Epithelial cell of prostate (primary cell): ENCODE measurements at regions not wholly inside any gene's neighbourhood (a gene's known extent, or its start where the extent isn't known, plus 50 kb on each side); places are given as distances from the start of the nearest gene placed in this dataset.
A peak's percentile ranks its signal among the peaks of the same experiment; 100 is the strongest.
"Not testable (repeated sequence)": the region's sequence is repeated elsewhere in the genome, so short reads cannot be mapped to it uniquely, and the experiment has no call there.

ENCODE experiments used
- DNase-seq: peaks from one replicate; pipeline ENCODE4 v3.0.0-alpha.2; 2011; ENCODE audit warnings: low read depth, low spot score
- H3K27ac ChIP-seq: fragments of 450-650 bp; 2 replicates; pipeline ENCODE4 v1.5.1; 2017; ENCODE audit warnings: mild to moderate bottlenecking

GRCh38 chr17:14525551-14526455 is 224.9 kb downstream of the HS3ST3B1 start:
- no peak for DNase-seq
- no peak overlapping the region for H3K27ac ChIP-seq

- no peak for DNase-seq
- H3K27ac ChIP-seq: no peak overlapping the region
Measured at GRCh38 chr17:14522795-14523387, 222.0 kb downstream of the HS3ST3B1 start.

- H3K27ac ChIP-seq, DNase-seq: not testable (repeated sequence)
Measured at GRCh38 chr17:14518919-14519318, 218.0 kb downstream of the HS3ST3B1 start.

- no peak overlapping the region for H3K27ac ChIP-seq
- no peak for DNase-seq
Measured at GRCh38 chr17:14514973-14515372, 214.1 kb downstream of the HS3ST3B1 start.

- no peak for DNase-seq
Measured at GRCh38 chr17:14513835-14514234, 213.0 kb downstream of the HS3ST3B1 start.

GRCh38 chr17:14510136-14510535 is 209.3 kb downstream of the HS3ST3B1 start:
- no peak for DNase-seq
- no peak overlapping the region for H3K27ac ChIP-seq

More at GRCh38 chr17:14513835-14514234, 213.0 kb downstream of the HS3ST3B1 start:
- H3K27ac ChIP-seq: no peak overlapping the region

GRCh38 chr17:14508156-14508555 is 207.3 kb downstream of the HS3ST3B1 start:
- H3K27ac ChIP-seq: no peak overlapping the region

GRCh38 chr17:14506364-14506763 is 205.5 kb downstream of the HS3ST3B1 start:
- H3K27ac ChIP-seq: no peak overlapping the region
- DNase-seq: peak; percentile 27

More at GRCh38 chr17:14508156-14508555, 207.3 kb downstream of the HS3ST3B1 start:
- DNase-seq: no peak

- no peak for DNase-seq
- H3K27ac ChIP-seq: no peak overlapping the region
Measured at GRCh38 chr17:14505606-14506005, 204.7 kb downstream of the HS3ST3B1 start.

GRCh38 chr17:14499976-14500375 is 199.1 kb downstream of the HS3ST3B1 start:
- no peak for DNase-seq
- no peak overlapping the region for H3K27ac ChIP-seq

GRCh38 chr17:14498812-14499211 is 197.9 kb downstream of the HS3ST3B1 start:
- DNase-seq: no peak
- no peak overlapping the region for H3K27ac ChIP-seq

- H3K27ac ChIP-seq: no peak overlapping the region
- no peak for DNase-seq
Measured at GRCh38 chr17:14494161-14494560, 193.3 kb downstream of the HS3ST3B1 start.

- no peak for DNase-seq
Measured at GRCh38 chr17:14489986-14490385, 189.1 kb downstream of the HS3ST3B1 start.

GRCh38 chr17:14488958-14489550 is 188.2 kb downstream of the HS3ST3B1 start:
- no peak overlapping the region for H3K27ac ChIP-seq

More at GRCh38 chr17:14489986-14490385, 189.1 kb downstream of the HS3ST3B1 start:
- H3K27ac ChIP-seq: peak overlapping the region; percentile 14

GRCh38 chr17:14487068-14487467 is 186.2 kb downstream of the HS3ST3B1 start:
- DNase-seq: no peak
- no peak overlapping the region for H3K27ac ChIP-seq

More at GRCh38 chr17:14488958-14489550, 188.2 kb downstream of the HS3ST3B1 start:
- no peak for DNase-seq

GRCh38 chr17:14482715-14483114 is 181.8 kb downstream of the HS3ST3B1 start:
- H3K27ac ChIP-seq: no peak overlapping the region
- DNase-seq: no peak

- H3K27ac ChIP-seq: no peak overlapping the region
- DNase-seq: no peak
Measured at GRCh38 chr17:14481664-14482063, 180.8 kb downstream of the HS3ST3B1 start.

- no peak for DNase-seq
- H3K27ac ChIP-seq: no peak overlapping the region
Measured at GRCh38 chr17:14474591-14474990, 173.7 kb downstream of the HS3ST3B1 start.

GRCh38 chr17:14471052-14471451 is 170.2 kb downstream of the HS3ST3B1 start:
- peak overlapping the region; percentile 25 for H3K27ac ChIP-seq
- DNase-seq: peak; percentile 39

- DNase-seq: no peak
- H3K27ac ChIP-seq: peak overlapping the region; percentile 25
Measured at GRCh38 chr17:14470417-14470816, 169.5 kb downstream of the HS3ST3B1 start.

- no peak overlapping the region for H3K27ac ChIP-seq
- DNase-seq: no peak
Measured at GRCh38 chr17:14469971-14470370, 169.1 kb downstream of the HS3ST3B1 start.
